Astrocyte (in vitro differentiated cells and primary cell): ENCODE measurements at regions not wholly inside any gene's neighbourhood (a gene's known extent, or its start where the extent isn't known, plus 50 kb on each side); places are given as distances from the start of the nearest gene placed in this dataset.

Experiments
- EZH2 ChIP-seq: IDR thresholded peaks from 2 replicates; pipeline ENCODE4 v1.6.1; 2012; ENCODE audit warnings: mild to moderate bottlenecking, low read length, inconsistent platforms; ENCODE audit not compliant: insufficient read depth
- TF ChIP-seq, protein P1 (sequence below): IDR thresholded peaks from 2 replicates; pipeline ENCODE4 v1.5.1; 2011; ENCODE audit warnings: low read depth, mild to moderate bottlenecking, inconsistent platforms, low read length, moderate library complexity; ENCODE audit not compliant: insufficient read depth

DNA sequence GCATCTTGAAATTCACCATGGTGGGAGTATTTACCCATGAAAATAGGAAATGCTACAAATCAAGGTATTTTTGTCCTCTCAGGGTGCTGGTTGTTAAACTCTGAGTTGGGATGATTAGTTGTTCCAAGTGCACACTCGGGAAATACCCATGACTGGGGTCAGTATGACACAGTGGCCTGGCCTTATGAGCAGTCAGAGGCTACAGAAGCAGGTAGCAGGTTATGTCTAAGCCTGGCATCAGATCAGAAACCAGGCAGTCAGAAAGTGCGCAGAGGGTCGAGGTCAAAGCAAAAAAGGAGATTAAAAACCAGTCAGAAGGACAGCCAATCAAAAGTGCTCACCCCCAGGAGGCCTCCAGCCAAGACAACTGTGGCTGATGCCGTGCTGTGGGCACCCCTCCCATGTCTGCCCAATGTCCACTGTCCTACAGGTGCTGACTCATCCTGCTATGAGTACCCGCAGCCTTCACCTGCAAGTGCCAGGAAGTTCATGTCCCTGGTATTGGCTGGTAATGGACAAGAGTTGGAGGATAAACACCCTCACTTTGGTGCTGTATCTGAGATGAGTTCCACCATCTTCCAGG lies 117.4 kb upstream of the SLC24A3 start:
- TF ChIP-seq, protein P1, sequence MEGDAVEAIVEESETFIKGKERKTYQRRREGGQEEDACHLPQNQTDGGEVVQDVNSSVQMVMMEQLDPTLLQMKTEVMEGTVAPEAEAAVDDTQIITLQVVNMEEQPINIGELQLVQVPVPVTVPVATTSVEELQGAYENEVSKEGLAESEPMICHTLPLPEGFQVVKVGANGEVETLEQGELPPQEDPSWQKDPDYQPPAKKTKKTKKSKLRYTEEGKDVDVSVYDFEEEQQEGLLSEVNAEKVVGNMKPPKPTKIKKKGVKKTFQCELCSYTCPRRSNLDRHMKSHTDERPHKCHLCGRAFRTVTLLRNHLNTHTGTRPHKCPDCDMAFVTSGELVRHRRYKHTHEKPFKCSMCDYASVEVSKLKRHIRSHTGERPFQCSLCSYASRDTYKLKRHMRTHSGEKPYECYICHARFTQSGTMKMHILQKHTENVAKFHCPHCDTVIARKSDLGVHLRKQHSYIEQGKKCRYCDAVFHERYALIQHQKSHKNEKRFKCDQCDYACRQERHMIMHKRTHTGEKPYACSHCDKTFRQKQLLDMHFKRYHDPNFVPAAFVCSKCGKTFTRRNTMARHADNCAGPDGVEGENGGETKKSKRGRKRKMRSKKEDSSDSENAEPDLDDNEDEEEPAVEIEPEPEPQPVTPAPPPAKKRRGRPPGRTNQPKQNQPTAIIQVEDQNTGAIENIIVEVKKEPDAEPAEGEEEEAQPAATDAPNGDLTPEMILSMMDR: no peak
- TF ChIP-seq EZH2: no peak
